NCI-H748 treated with DMSO at 0.1 percent for 48 hours (cell line): ENCODE measurements at regions not wholly inside any gene's neighbourhood (a gene's known extent, or its start where the extent isn't known, plus 50 kb on each side); places are given as distances from the start of the nearest gene placed in this dataset.

ENCODE experiments used
- DNase-seq: peaks from one replicate; lab custom pipeline; 2025; lab: John Stamatoyannopoulos, UW

DNA sequence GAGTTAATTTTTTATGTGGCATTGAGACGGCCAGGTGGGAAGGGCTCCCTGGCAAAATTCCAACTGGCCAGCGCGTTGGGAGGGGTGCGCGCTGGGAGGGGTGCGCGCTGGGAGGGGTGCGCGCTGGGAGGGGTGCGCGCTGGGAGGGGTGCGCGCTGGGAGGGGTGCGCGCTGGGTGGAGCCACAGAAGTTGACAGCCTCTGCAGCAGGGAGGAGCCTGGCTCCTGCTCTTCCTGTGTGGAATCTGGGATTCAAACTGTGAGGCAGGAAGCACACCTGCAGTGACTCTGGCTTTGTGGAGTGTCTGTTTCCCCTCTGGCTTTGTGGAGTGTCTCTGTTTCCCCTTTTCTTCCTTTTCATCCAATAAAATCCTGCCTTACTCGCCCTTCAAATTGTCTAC, 147.9 kb upstream of the CBLN2 start:
- DNase-seq: peak; percentile 58

GRCh38 chr18:72687736-72688135, 143.6 kb upstream of the CBLN2 start:
- DNase-seq: no peak

DNA sequence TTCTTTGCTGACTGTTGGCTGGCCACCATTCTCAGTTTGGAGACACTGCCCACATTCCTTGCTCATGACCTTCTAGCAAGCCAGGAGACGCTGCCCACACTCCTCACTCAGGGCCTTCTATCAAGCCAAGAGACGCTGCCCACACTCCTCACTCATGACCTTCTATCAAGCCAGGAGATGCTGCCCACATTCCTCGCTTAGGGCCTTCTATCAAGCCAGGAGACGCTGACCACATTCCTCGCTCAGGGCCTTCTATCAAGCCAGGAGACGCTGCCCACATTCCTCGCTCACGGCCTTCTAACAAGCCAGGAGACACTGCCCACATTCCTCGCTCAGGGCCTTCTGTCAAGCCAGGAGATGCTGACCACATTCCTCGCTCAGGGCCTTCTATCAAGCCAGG, 131.3 kb upstream of the CBLN2 start:
- DNase-seq: no peak

GRCh38 chr18:72674710-72675109, 130.6 kb upstream of the CBLN2 start:
- no peak for DNase-seq

DNA sequence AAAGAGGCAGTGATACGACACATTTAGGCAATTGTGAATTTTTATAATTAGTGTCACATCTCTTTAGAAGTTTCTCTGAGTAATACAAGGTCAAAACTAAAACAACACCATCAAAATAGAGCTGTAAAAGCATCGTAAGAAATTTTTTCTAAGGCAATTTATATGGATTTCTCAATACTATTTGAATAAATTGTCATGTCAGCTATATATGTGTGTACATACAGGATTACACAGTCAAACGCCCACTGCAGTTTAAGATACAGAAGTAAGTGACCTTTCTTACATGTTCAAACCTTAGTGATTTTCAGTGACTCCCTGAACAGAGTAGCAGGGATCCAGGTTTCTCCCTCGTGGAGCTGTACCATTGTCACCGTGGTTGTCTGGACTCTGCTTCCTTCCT, 129.1 kb upstream of the CBLN2 start:
- no peak for DNase-seq

DNA sequence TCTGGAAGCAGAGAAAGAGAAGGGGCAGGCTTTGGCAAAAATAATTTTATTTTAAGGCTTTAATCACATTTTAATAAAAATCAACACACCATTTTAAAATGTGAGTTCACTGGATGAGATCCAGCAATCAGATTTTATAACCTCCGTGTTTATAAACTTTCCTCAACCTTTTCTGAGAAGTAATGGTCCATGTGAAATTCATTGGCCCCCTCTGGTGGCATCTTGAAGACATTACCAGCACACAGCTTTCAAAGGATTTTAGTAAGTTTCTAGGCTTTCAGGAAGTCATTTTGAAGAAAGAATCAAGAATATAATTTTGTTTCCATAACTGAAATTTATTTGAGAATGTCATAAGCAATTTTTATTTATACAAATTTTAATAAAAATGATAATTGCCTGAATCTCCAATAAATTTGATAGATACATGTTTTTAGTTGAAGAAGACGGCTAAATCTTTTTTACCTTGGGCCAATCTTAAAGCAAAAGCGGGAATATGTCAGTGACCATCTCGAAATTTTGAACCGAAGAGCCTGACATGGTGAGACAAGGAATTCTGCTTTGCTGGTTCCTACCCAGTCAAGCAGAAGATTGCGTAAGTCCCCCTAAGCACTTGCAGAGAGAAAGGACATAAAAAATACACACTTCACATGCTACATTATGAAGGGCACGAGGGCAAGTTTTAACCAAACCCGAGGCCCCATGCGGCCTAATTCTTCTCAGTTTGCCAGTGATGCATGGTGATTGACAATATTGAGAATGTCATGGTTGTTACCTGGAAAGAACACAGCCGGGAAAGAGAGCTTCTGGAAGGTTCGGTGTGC, 128.4 kb upstream of the CBLN2 start:
- peak; percentile 32 for DNase-seq

- DNase-seq: no peak
Observed at GRCh38 chr18:72667932-72668331, 123.8 kb upstream of the CBLN2 start.

- DNase-seq: no peak
Observed at GRCh38 chr18:72652990-72653593, 109.0 kb upstream of the CBLN2 start.

GRCh38 chr18:72651033-72651432, 106.9 kb upstream of the CBLN2 start:
- DNase-seq: no peak

GRCh38 chr18:72648481-72648960, 104.4 kb upstream of the CBLN2 start:
- no peak for DNase-seq

DNA sequence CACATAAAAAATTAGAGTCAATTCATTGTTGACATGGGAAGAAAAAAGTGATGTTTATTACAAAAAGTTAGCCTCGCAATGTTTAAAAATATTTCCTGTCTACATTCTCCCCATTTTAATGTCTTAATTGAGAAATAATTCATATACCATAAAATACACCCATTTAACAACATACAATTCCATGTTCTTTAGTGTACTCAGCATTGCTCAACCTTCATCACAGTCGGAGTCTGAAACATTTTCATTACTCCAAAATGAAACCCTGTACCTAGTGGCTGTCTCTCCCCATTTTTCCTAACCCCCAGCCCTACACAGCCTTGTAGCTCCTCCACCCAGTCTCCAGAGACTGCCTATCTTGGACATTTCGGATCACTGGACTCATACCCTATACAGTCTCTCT, 103.9 kb upstream of the CBLN2 start:
- DNase-seq: no peak

DNA sequence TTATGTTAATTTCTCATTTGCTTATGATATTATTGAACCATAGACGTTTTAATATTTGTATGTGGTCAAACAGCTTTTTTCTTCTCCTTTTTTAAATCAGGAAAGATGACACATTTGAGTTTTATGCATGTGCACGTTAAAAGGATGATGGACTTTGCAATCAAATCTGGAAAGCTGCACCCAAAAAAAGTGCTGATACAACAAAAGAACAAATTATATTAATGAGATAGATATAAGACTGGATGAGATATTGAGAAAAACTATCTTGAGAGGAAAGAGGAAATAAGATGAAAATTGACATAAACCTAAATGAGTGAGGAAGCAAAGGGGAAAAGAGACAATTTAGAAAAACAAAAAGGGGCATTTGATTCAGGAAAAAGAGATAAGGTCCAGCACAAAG, 96.4 kb upstream of the CBLN2 start:
- DNase-seq: no peak

DNA sequence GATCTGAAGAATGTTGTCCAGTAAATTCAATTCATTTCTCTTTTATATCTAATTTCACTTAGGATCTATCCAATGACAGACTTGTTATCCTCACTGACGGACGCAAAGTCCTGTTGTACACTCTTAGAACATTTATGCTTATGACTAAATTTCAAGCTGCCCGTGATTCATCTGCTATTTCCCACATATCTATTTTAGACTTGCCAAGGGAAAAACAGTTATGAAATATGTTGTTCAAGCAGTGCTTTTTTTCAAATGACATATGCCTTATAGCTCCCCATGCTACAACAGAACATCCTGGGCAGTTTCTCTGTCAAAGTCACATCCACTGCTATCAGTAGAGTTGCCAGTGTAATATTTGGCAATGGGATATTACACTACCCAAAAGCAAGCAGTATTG, 94.2 kb upstream of the CBLN2 start:
- DNase-seq: no peak

- DNase-seq: no peak
Observed at GRCh38 chr18:72637721-72638120, 93.6 kb upstream of the CBLN2 start.

DNA sequence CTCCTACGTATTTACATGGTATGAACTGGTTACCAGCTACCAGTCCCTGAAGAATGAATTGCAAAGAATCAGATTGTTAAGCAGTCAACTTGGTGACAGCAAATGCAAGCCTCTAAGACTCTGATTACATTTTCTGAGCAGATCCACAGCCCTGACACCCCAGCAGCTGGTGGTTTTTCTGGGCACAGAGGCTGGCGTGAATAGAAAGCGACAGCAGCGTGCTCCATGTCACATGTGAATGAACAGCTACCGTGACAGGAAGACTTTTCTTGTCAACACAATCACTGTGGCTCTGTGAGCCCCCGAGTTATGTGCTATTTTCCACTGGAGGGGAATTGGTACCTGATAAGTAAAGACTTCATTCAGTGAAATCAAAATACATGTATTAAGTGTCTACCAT, 93.2 kb upstream of the CBLN2 start:
- no peak for DNase-seq

DNA sequence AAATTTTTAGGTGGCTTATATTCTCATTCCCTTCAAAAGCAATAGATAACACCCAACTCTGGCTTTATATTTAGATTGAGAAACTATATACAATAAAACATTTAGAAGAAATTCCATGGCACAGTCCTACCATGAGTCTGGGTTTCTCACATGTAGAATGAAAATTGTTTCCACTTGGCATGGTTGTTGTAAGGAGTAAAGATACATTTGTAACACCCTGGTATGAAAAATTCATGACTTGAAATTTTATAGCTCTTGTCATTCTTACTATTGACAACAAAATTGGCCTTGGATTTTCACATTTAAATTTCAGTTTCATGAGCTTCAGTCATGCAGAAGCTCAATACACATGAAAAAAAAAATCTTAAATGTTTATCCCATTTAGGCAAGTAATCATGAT, 92.5 kb upstream of the CBLN2 start:
- no peak for DNase-seq

- no peak for DNase-seq
Observed at GRCh38 chr18:72634500-72634899, 90.4 kb upstream of the CBLN2 start.

- DNase-seq: peak; percentile 66
Observed at GRCh38 chr18:72630991-72631390, 86.8 kb upstream of the CBLN2 start.

DNA sequence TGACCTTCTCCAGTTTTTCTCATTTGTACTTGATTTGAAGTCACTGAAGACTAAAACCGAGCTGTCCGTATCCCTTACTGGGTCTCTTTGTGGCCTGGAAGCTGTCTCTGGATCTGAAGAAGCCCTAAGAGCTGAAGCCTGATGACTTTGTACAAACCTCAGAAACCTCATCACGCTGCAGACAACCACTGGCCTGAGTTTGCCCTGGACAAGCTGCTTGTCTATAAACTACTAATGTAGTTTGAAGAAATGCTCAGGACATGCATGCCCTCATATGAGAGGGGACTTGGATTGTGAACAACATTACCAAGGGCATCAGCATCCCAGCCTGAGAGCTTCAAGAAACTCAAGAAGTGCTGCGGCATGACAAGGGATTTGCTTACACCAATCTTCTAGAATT, 79.3 kb upstream of the CBLN2 start:
- no peak for DNase-seq

DNA sequence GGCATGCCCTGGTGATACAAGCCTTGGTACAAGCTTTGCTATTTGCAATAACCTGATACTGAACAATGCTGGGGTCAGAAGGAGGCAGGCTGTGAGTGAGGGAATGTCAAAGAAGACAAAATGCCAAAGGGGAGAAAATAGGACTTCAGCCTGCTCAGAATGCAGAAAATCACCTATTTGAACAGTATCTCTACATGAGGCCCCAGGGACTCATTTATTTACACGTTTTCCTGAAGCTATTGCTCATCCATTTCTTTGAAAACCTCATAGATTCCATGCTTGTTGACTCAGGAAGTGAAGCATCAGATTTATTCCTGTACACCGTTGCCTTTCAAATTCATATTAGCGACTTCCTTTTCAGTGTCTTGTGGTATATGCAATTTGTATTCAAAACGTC, 69.4 kb upstream of the CBLN2 start:
- no peak for DNase-seq

DNA sequence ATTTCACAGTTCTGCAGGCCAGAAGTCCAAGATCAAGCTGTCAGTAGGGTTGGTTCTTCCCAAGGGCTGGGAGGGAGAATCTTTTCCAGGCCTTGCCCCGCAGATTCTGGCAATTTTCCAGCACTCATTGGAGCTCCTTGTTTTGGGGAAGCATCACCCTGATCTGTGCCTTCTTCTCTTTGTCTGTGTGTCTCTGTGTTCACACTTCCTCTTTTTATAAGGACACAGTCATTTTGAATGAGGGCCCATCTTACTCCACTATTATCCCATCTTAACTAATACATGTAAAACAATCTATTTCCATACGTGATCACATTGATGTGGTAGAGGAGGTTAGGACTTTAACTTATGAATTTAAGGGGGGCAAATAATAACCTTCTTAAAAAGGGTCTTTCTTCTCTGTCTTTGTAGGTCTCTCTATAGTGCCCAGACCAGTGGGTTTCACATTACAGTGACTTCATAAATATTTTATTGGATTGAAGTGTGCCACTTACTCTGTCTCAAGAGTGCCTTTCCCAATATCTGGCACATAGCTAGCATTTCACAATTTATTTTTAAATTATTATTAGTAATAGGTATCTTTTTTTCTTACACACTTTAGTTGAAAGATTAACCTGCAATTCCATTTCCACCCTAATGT, 68.9 kb upstream of the CBLN2 start:
- no peak for DNase-seq

DNA sequence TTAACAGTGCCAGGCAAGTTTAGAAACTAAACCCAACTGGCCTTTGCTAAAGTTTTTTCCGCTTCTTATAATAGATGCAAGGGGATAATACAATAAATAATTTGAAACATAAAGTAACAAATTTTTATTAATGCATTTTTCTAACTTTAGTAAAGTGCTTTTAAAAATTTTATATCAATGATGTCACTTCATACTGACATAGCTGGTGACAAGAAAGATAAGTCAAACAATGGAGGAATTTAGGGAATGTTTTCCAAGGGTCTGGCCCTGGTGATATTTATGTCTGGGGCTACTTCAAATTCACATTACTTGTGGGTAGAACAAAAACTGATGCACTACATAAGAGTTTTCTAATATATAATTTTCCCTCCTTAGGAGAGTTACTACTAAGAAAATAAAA, 61.2 kb upstream of the CBLN2 start:
- DNase-seq: no peak

DNA sequence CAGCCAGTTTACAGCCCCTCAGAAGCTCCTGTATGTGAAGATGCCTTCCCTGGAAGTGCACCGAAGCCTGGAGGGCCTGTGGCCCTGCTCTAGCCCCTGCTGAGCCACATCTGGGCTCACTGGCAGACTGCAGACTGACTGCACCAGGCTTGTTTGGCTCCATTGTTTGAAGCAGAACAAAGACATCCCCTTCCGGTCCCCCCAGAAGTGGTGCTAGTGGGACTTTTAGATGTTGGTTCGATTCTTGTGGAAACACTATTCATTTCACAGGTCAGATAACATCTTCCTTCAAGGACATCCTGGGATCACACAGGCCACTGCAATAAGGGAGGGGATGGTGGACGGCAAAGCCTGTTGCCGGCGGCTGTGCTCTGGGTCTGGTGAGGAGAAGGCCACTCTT, 57.8 kb upstream of the CBLN2 start:
- DNase-seq: no peak
